ENCODE measurements at regions not wholly inside any gene's neighbourhood (a gene's known extent, or its start where the extent isn't known, plus 50 kb on each side); places are given as distances from the start of the nearest gene placed in this dataset.

DNA sequence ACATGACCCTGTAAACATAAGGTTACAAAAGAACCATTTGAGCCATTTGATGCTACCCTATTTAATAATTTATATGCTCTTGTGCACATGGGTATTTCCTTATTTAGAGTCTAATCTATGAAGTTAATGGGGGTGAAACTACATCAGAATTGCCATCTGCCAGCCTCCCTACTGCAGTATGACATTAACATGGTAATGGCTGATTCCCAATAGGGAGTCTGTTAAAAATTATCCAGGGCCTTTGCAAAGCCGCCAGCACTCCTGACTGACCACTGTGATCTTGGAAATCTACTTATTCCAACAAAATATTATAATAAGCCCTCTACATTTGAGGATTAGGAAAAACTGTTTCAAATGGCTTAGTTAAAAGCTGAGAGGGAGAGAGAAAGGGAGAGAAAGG, 153.7 kb downstream of the CLCN4 start:
- TF ChIP-seq CTCF (IDR thresholded peaks at IDR 0.05), result no peak
- TF ChIP-seq POLR2A (IDR thresholded peaks at IDR 0.05), result no peak

Data from prostate gland (tissue), 2 donors.